HepG2 (cell line): ENCODE measurements at regions not wholly inside any gene's neighbourhood (a gene's known extent, or its start where the extent isn't known, plus 50 kb on each side); places are given as distances from the start of the nearest gene placed in this dataset.

Experiments
- ATAC-seq: fragments of 200-7000 bp; cut with Tn5 transposase; 3 replicates; pipeline ENCODE4 v1.9.1; 2020; ENCODE audit warnings: mild to moderate bottlenecking, moderate library complexity
- BruUV-seq: library from RNA; stranded (reverse); fragments of 400-500 nt; replicated peaks from 2 replicates; lab custom pipeline; 2021; lab: Mats Ljungman, UMichigan
- CTCF ChIA-PET: fragments of 300-600 bp; formaldehyde crosslinking; extraction: SDS; loops from one replicate; lab custom pipeline; 2021; ENCODE audit warnings: low total read pairs, inconsistent platforms, low intra/inter-chr PET ratio; lab: Yijun Ruan, JAX
- POLR2A ChIA-PET: fragments of 350-600 bp; sonication (Branson Sonifier 250); formaldehyde crosslinking; loops from one replicate; lab custom pipeline; 2020; ENCODE audit warnings: antibody characterized with exemption, inconsistent platforms; lab: Yijun Ruan, JAX
- DNase-seq: peaks from one replicate; pipeline ENCODE4 v3.0.0-alpha.2; 2015; ENCODE audit warnings: low spot score
- FAIRE-seq: peaks from 3 replicates; lab custom pipeline; 2011; peaks lifted over from hg19 to GRCh38; lab: Jason Lieb, UNC
- H2AFZ ChIP-seq: one replicate; pipeline ENCODE4 v1.6.1; 2011; ENCODE audit warnings: low read length, inconsistent platforms
- H3K27ac ChIP-seq: fragments of 300-600 bp; 3 replicates; pipeline ENCODE4 v1.8.0; 2011; ENCODE audit warnings: mixed run types, mild to moderate bottlenecking, mixed read lengths, low read length, inconsistent platforms; ENCODE audit not compliant: insufficient read depth; ENCODE audit errors: extremely low read length
- H3K27me3 ChIP-seq, 2 experiments: fragments of 200-600 bp in 1 of 2; 2 replicates in 1 of 2; 3 replicates in 1 of 2; pipeline versions ENCODE4 v1.6.0 to v1.8.0; 2011; ENCODE audit warnings: low read length in 2 of 2, mild to moderate bottlenecking in 2 of 2, moderate library complexity in 2 of 2, inconsistent platforms in 1 of 2; ENCODE audit not compliant: insufficient read depth in 2 of 2, control insufficient read depth in 1 of 2
- H3K36me3 ChIP-seq, 2 experiments: fragments of 200-600 bp in 1 of 2; replicated peaks in 1 of 2; 2 replicates in 1 of 2; 3 replicates in 1 of 2; pipeline versions ENCODE4 v1.5.1 to v1.8.0; 2011; ENCODE audit warnings: low read length in 2 of 2, inconsistent platforms in 1 of 2; ENCODE audit not compliant: insufficient read depth in 2 of 2, control insufficient read depth in 1 of 2
- H3K4me1 ChIP-seq: 2 replicates; pipeline ENCODE4 v1.5.1; 2012; ENCODE audit warnings: low read length, inconsistent platforms; ENCODE audit not compliant: insufficient read depth
- H3K4me2 ChIP-seq: 2 replicates; pipeline ENCODE4 v1.6.0; 2011; ENCODE audit warnings: low read depth, low read length, inconsistent platforms
- H3K4me3 ChIP-seq, 3 experiments: fragments of 200-600 bp in 1 of 3; sonication (generic), shearing (Covaris generic) in 1 of 3; replicated peaks in 1 of 3; 2 replicates each; pipeline ENCODE4 v1.5.1; 2011 to 2016; ENCODE audit warnings: low read length in 3 of 3, inconsistent platforms in 2 of 3, low read depth in 2 of 3, mild to moderate bottlenecking in 2 of 3, control low read depth in 1 of 3, mixed read lengths in 1 of 3; ENCODE audit not compliant: insufficient read depth in 1 of 3
- H3K79me2 ChIP-seq: one replicate; pipeline ENCODE4 v1.6.1; 2011; ENCODE audit warnings: low read length, inconsistent platforms; ENCODE audit not compliant: insufficient read depth
- H3K9ac ChIP-seq: 2 replicates; pipeline ENCODE4 v1.6.0; 2011; ENCODE audit warnings: mild to moderate bottlenecking, low read depth, low read length, inconsistent platforms; ENCODE audit not compliant: insufficient read depth
- H3K9me3 ChIP-seq: 2 replicates; pipeline ENCODE4 v1.5.1; 2012; ENCODE audit warnings: mild to moderate bottlenecking, low read length
- H4K20me1 ChIP-seq: 2 replicates; pipeline ENCODE4 v1.6.0; 2011; ENCODE audit warnings: inconsistent platforms, mild to moderate bottlenecking, low read length, moderate library complexity; ENCODE audit not compliant: insufficient read depth
- GZF1 ChIP-seq: sonication (generic); formaldehyde crosslinking; IDR thresholded peaks from 2 replicates; pipeline ENCODE4 v1.5.1; 2020; ENCODE audit warnings: mild to moderate bottlenecking, missing genetic modification reagents
- MIER3 ChIP-seq: IDR thresholded peaks from 2 replicates; pipeline ENCODE4 v1.6.1; 2016; ENCODE audit warnings: missing compliant biosample characterization, borderline replicate concordance
- NFRKB ChIP-seq: fragments of 450-650 bp; IDR thresholded peaks from 2 replicates; pipeline ENCODE4 v1.6.1; 2017
- RBM39 ChIP-seq: fragments of 200-400 bp; formaldehyde crosslinking; IDR thresholded peaks from one replicate; pipeline ENCODE4 v1.6.1; 2018; ENCODE audit warnings: antibody characterized with exemption, mild to moderate bottlenecking, low read depth, low read length; ENCODE audit not compliant: poor library complexity, severe bottlenecking
- SKI ChIP-seq: fragments of 450-650 bp; IDR thresholded peaks from one replicate; pipeline ENCODE4 v1.6.1; 2018; ENCODE audit warnings: mild to moderate bottlenecking; ENCODE audit not compliant: partially characterized antibody
- SRSF1 ChIP-seq: fragments of 200-400 bp; formaldehyde crosslinking; optimal IDR thresholded peaks from 2 replicates; pipeline ENCODE3; 2017; ENCODE audit warnings: mild to moderate bottlenecking, low read depth, low read length, moderate library complexity
- TCF7L2 ChIP-seq: IDR thresholded peaks from 2 replicates; pipeline ENCODE4 v1.6.1; 2011; ENCODE audit warnings: mild to moderate bottlenecking, low read depth, low read length, moderate library complexity
- TOPORS ChIP-seq: sonication (generic); formaldehyde crosslinking; IDR thresholded peaks from 2 replicates; pipeline ENCODE4 v1.8.0; 2023; ENCODE audit warnings: mild to moderate bottlenecking, missing genetic modification reagents
- ZFP1 ChIP-seq: IDR thresholded peaks from 2 replicates; pipeline ENCODE4 v1.6.1; 2016
- ZGPAT ChIP-seq: IDR thresholded peaks from 2 replicates; pipeline ENCODE4 v1.6.1; 2016; ENCODE audit warnings: mild to moderate bottlenecking
- ZNF121 ChIP-seq: sonication (generic); formaldehyde crosslinking; IDR thresholded peaks from 2 replicates; pipeline ENCODE4 v1.5.0; 2020; ENCODE audit warnings: mild to moderate bottlenecking, missing genetic modification reagents
- ZNF24 ChIP-seq: fragments of 450-650 bp; IDR thresholded peaks from 2 replicates; pipeline ENCODE4 v1.6.1; 2017; ENCODE audit warnings: antibody characterized with exemption, mild to moderate bottlenecking
- ZNF343 ChIP-seq: sonication (generic); formaldehyde crosslinking; IDR thresholded peaks from 2 replicates; pipeline ENCODE4 v1.4.0; 2020; ENCODE audit warnings: mild to moderate bottlenecking, missing genetic modification reagents
- ZNF430 ChIP-seq: sonication (generic); formaldehyde crosslinking; IDR thresholded peaks from 2 replicates; pipeline ENCODE4 v1.9.0; 2021; ENCODE audit warnings: mild to moderate bottlenecking, missing genetic modification reagents
- ZNF451 ChIP-seq: sonication (generic); formaldehyde crosslinking; IDR thresholded peaks from 2 replicates; pipeline ENCODE4 v1.5.0; 2020; ENCODE audit warnings: mild to moderate bottlenecking, missing genetic modification reagents
- WGBS: methylation state at CpG from one replicate; pipeline ENCODE4 v1.1.6; 2017; ENCODE audit warnings: low lambda C conversion rate; 5-methylcytosine and 5-hydroxymethylcytosine counted together
- in situ Hi-C: cut with HindIII; loops from 2 replicates; pipeline ENCODE4 v1.10.0; 2017; ENCODE audit warnings: low pct_unique_long_range_greater_than_20kb; ENCODE audit not compliant: extremely low pct_ligation_motif_present
- intact Hi-C: fragments of 100-400 bp; cut with micrococcal nuclease; formaldehyde crosslinking; loops from one replicate; pipeline ENCODE4 v1.10.0; 2022; ENCODE audit not compliant: unreplicated experiment

- ChIA-PET CTCF (no interaction called here), POLR2A (no interaction called here)
- Histone ChIP-seq H3K9ac (no peak overlapping the region), H3K4me1 (no peaks in the 10 kb centered on the region), H3K4me3 (no peak overlapping the region), H3K27me3 (peaks cover 1 to 37% of the 10 kb centered on the region in 2 experiments; a peak in 4 of 5 replicates), H4K20me1 (no peaks in the 10 kb centered on the region), H3K4me2 (no peak overlapping the region), H3K79me2 (no peaks in the 10 kb centered on the region), H3K9me3 (no peaks in the 10 kb centered on the region), H2AFZ (no peak overlapping the region), H3K36me3 (no peaks in the 10 kb centered on the region), H3K27ac (no peak overlapping the region)
- 4% methylated on average over 3 of the region's 4 CpGs for WGBS
- FAIRE-seq (no peak), ATAC-seq (no peak), DNase-seq (no peak)
- intact Hi-C loops (no loop called here), in situ Hi-C loops (no loop called here)
- BruUV-seq = no TSS peak
- TF ChIP-seq TOPORS (no peak), ZNF24 (no peak), GZF1 (CRISPR knock-in tag) (no peak), SKI (no peak), ZGPAT (CRISPR knock-in tag) (no peak), MIER3 (CRISPR knock-in tag) (no peak), RBM39 (no peak), NFRKB (no peak), ZNF430 (no peak), SRSF1 (no peak), ZNF451 (CRISPR knock-in tag) (no peak), ZNF343 (CRISPR knock-in tag) (no peak), TCF7L2 (no peak), ZFP1 (CRISPR knock-in tag) (no peak), ZNF121 (CRISPR knock-in tag) (no peak)
Measured at GRCh38 chr3:13766128-13766527, 113.7 kb downstream of the WNT7A start.
